ENCODE measurements at regions not wholly inside any gene's neighbourhood (a gene's known extent, or its start where the extent isn't known, plus 50 kb on each side); places are given as distances from the start of the nearest gene placed in this dataset.

DNA sequence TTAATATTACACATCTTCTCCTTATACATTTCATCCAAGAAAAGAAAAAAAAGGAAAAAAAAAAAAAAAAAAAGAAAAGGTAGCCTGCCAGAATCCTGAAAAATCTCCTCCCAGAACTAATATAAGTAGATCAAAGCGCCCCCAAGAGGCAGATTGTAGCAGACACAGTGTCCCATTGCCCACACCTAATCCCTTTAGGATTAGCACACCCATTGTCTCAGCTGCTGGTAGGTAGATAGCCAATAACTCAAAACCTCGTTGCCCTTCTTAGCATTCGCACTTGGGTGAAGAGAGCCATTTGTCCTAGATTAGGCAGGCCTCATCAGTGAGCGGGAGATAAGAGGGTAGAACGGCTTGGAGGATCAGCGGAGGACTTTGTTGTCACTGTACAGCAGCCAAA lies 100.2 kb upstream of the SORCS1 start:
- TF ChIP-seq POLR2AphosphoS5 (IDR thresholded peaks at IDR 0.05) (no peak), EP300 (IDR thresholded peaks at IDR 0.05) (no peak), POLR2A (IDR thresholded peaks at IDR 0.05; ENCODE audit: low read depth) (no peak)
- TF ChIP-seq, protein P1, sequence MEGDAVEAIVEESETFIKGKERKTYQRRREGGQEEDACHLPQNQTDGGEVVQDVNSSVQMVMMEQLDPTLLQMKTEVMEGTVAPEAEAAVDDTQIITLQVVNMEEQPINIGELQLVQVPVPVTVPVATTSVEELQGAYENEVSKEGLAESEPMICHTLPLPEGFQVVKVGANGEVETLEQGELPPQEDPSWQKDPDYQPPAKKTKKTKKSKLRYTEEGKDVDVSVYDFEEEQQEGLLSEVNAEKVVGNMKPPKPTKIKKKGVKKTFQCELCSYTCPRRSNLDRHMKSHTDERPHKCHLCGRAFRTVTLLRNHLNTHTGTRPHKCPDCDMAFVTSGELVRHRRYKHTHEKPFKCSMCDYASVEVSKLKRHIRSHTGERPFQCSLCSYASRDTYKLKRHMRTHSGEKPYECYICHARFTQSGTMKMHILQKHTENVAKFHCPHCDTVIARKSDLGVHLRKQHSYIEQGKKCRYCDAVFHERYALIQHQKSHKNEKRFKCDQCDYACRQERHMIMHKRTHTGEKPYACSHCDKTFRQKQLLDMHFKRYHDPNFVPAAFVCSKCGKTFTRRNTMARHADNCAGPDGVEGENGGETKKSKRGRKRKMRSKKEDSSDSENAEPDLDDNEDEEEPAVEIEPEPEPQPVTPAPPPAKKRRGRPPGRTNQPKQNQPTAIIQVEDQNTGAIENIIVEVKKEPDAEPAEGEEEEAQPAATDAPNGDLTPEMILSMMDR (IDR thresholded peaks at IDR 0.05) = no peak
- intact Hi-C loops (cut with DNase I) = no loop called here
- 57% methylated on average over 6 of the region's 6 CpGs for WGBS

DNA sequence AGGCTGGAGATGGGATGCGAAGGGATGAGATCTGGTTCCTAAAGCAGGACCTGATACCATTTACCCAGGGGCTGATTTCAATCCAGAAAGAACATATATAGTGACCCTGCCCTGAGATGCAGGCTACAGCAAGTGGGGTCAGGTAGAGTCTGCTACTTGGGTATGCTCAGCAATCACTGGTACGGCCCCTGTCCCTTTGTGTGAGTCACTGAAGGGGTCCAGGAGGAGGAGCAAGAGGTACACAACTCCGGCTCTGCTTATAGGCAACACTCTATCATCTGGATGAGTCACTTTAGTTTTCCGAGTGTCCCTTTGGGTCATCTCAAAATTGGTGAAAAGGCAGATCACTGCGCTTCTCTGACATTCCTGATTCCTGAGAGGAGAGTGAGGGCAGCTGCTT lies 79.6 kb upstream of the SORCS1 start:
- no peak for DNase-seq (ENCODE audit: extremely low spot score)
- no peaks in the 10 kb centered on the region for H3K9me3 ChIP-seq
- H3K27ac ChIP-seq (replicated peaks in 1 of 4) = no peak overlapping the region
- H3K27me3 ChIP-seq = no peaks in the 10 kb centered on the region
- H3K4me1 ChIP-seq = no peaks in the 10 kb centered on the region
- 89% methylated on average over 5 of the region's 5 CpGs for WGBS
- no peak overlapping the region for H3K4me3 ChIP-seq
- TF ChIP-seq EP300 (IDR thresholded peaks at IDR 0.05) (no peak), POLR2AphosphoS5 (IDR thresholded peaks at IDR 0.05) (no peak), POLR2A (IDR thresholded peaks at IDR 0.05; ENCODE audit: low read depth) (no peak)
- TF ChIP-seq, protein P1 (IDR thresholded peaks at IDR 0.05) = no peak
- intact Hi-C loops (cut with DNase I) = no loop called here
- no peaks in the 10 kb centered on the region for H3K36me3 ChIP-seq

More for the DNA sequence above, 100.2 kb upstream of the SORCS1 start:
- no peak for DNase-seq (ENCODE audit: extremely low spot score)
- no peak overlapping the region for H3K4me3 ChIP-seq
- no peaks in the 10 kb centered on the region for H3K4me1 ChIP-seq
- H3K27ac ChIP-seq (replicated peaks in 1 of 4) = no peak overlapping the region
- H3K27me3 ChIP-seq = no peaks in the 10 kb centered on the region
- no peaks in the 10 kb centered on the region for H3K9me3 ChIP-seq
- no peaks in the 10 kb centered on the region for H3K36me3 ChIP-seq

DNA sequence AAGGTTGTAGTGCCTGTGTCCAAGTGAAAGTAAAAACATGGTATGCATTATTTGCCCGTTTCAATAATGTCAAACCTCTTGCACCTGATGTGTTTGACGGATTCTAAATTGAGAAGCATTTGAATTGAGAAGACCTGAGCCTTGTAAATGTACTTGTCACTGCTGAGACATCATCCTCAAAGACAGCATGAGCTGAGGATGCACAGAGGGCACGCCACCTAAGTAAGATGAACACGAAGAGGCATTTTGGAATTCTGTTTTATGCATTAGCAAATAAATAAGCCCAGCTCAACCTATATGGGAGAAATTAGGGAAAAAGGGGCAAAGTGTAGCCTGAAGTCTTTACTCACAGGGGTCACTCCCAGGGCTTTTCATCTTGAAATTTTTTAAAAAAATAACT lies 73.8 kb upstream of the SORCS1 start:
- Histone ChIP-seq H3K27ac (replicated peaks in 1 of 4) (no peak overlapping the region), H3K9me3 (no peaks in the 10 kb centered on the region), H3K4me1 (no peaks in the 10 kb centered on the region), H3K4me3 (no peak overlapping the region), H3K36me3 (no peaks in the 10 kb centered on the region), H3K27me3 (no peaks in the 10 kb centered on the region)
- intact Hi-C loops (cut with DNase I) = no loop called here
- TF ChIP-seq POLR2AphosphoS5 (IDR thresholded peaks at IDR 0.05) (no peak), EP300 (IDR thresholded peaks at IDR 0.05) (no peak), POLR2A (IDR thresholded peaks at IDR 0.05; ENCODE audit: low read depth) (no peak)
- TF ChIP-seq, protein P1 (IDR thresholded peaks at IDR 0.05) = no peak
- DNase-seq (ENCODE audit: extremely low spot score) = no peak
- 80% methylated on average over 4 of the region's 4 CpGs for WGBS

DNA sequence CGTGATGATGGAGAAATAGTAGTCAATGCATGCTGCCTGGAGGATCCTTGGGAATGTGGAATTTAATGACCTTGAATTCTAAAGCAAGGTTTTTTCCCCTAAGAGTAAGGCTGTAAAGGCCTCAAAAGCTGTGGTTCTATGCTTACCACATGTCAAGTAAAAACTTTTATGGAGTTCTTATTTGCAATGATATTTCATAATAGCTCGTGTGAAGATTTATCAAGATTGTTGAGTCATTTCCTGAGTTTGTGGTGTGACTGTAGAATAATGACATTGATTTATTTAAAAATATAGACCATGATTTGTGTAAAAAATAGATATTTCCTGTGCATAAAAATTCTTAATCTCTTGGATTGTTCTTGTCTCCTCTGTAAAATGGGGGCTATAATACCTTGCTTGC lies 67.5 kb upstream of the SORCS1 start:
- H3K4me3 ChIP-seq = no peak overlapping the region
- no peaks in the 10 kb centered on the region for H3K36me3 ChIP-seq
- no peaks in the 10 kb centered on the region for H3K4me1 ChIP-seq
- no peak for DNase-seq (ENCODE audit: extremely low spot score)
- H3K9me3 ChIP-seq = no peaks in the 10 kb centered on the region
- intact Hi-C loops (cut with DNase I) = no loop called here
- no peak overlapping the region for H3K27ac ChIP-seq (replicated peaks in 1 of 4)
- 69% methylated on average over 2 of the region's 2 CpGs for WGBS
- H3K27me3 ChIP-seq = no peaks in the 10 kb centered on the region
- no peak for TF ChIP-seq EP300 (IDR thresholded peaks at IDR 0.05)
- TF ChIP-seq POLR2AphosphoS5 (IDR thresholded peaks at IDR 0.05) = no peak
- TF ChIP-seq, protein P1 (IDR thresholded peaks at IDR 0.05) = no peak
- TF ChIP-seq POLR2A (IDR thresholded peaks at IDR 0.05; ENCODE audit: low read depth) = no peak

DNA sequence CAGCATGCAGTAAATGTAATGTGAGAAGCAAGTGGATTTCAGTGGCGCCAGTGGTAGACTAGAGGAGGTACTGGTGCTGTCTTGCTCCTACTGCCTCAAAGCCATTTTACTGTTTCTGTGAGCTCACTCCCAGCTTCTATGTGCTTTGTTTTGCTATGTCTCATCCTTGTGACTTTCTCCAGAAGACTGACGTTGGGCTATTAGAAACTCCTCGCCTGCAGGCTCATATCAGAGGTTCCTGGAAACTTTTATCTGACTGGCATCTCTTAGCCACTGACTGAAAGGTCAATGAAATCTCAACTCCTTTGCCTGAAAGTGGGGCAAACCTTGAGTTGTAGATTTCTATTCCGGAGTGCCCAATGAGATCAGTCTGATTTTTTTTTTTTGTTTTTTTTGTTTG lies 66.4 kb upstream of the SORCS1 start:
- intact Hi-C loops (cut with DNase I) = no loop called here
- H3K27me3 ChIP-seq = no peaks in the 10 kb centered on the region
- no peaks in the 10 kb centered on the region for H3K4me1 ChIP-seq
- no peak overlapping the region for H3K4me3 ChIP-seq
- no peak overlapping the region for H3K27ac ChIP-seq (replicated peaks in 1 of 4)
- TF ChIP-seq EP300 (IDR thresholded peaks at IDR 0.05) (no peak), POLR2AphosphoS5 (IDR thresholded peaks at IDR 0.05) (no peak), POLR2A (IDR thresholded peaks at IDR 0.05; ENCODE audit: low read depth) (no peak)
- TF ChIP-seq, protein P1 (IDR thresholded peaks at IDR 0.05) = no peak
- no peak for DNase-seq (ENCODE audit: extremely low spot score)
- no peaks in the 10 kb centered on the region for H3K9me3 ChIP-seq
- whole genome bisulfite sequencing = 68% methylated on average over 4 of the region's 4 CpGs
- H3K36me3 ChIP-seq = no peaks in the 10 kb centered on the region
